ENCODE measurements at regions not wholly inside any gene's neighbourhood (a gene's known extent, or its start where the extent isn't known, plus 50 kb on each side); places are given as distances from the start of the nearest gene placed in this dataset.
"Not testable (repeated sequence)": the region's sequence is repeated elsewhere in the genome, so short reads cannot be mapped to it uniquely, and the experiment has no call there.

GRCh38 chr16:48681520-48681919 lies 71.5 kb upstream of the N4BP1 start:
- DNase-seq (ENCODE audit: low spot score): peak; percentile 8
- TF ChIP-seq, protein P1, sequence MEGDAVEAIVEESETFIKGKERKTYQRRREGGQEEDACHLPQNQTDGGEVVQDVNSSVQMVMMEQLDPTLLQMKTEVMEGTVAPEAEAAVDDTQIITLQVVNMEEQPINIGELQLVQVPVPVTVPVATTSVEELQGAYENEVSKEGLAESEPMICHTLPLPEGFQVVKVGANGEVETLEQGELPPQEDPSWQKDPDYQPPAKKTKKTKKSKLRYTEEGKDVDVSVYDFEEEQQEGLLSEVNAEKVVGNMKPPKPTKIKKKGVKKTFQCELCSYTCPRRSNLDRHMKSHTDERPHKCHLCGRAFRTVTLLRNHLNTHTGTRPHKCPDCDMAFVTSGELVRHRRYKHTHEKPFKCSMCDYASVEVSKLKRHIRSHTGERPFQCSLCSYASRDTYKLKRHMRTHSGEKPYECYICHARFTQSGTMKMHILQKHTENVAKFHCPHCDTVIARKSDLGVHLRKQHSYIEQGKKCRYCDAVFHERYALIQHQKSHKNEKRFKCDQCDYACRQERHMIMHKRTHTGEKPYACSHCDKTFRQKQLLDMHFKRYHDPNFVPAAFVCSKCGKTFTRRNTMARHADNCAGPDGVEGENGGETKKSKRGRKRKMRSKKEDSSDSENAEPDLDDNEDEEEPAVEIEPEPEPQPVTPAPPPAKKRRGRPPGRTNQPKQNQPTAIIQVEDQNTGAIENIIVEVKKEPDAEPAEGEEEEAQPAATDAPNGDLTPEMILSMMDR (conservative IDR thresholded peaks at IDR 0.05; ENCODE audit: low read depth): no peak
- POLR2A ChIA-PET (ENCODE audit: low non-redundant PET): no interaction called here
- H3K27ac ChIP-seq: no peak overlapping the region
- CTCF ChIA-PET: interaction anchor here (0.6 kb wide), 1 partner anchor 1855 kb away, joined by 3 read pairs; no protein-coding TSS in a partner anchor

GRCh38 chr16:48680881-48681280 lies 70.9 kb upstream of the N4BP1 start:
- H3K27ac ChIP-seq: no peak overlapping the region
- DNase-seq (ENCODE audit: low spot score): no peak
- TF ChIP-seq, protein P1 (conservative IDR thresholded peaks at IDR 0.05; ENCODE audit: low read depth): no peak
- POLR2A ChIA-PET (ENCODE audit: low non-redundant PET): no interaction called here
- CTCF ChIA-PET: no interaction called here

DNA sequence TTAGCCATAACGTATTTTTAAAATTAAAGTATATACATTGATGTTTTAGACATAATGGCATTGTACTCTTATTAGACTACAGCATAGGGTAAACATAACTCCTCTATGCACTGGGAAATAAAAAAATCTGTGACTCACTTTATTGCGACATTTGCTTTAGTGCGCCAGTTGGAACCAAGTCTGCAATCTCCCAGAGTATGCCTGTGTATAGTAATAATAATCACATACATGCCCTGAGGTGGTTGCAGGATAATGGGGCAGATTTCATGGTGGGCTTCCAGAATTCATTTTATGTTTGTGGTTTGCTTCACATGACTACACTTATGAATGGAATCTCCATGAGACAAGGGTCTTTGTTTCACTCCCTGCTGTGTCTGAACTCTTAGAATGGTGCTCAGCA lies 66.9 kb upstream of the N4BP1 start:
- peak; percentile 33 for DNase-seq (ENCODE audit: low spot score)
- ChIA-PET POLR2A (ENCODE audit: low non-redundant PET) (no interaction called here), CTCF (no interaction called here)
- TF ChIP-seq, protein P1 (conservative IDR thresholded peaks at IDR 0.05; ENCODE audit: low read depth): no peak
- no peak overlapping the region for H3K27ac ChIP-seq

GRCh38 chr16:48668184-48668583 lies 58.2 kb upstream of the N4BP1 start:
- CTCF ChIA-PET: interaction anchor here (0.6 kb wide), 1 partner anchor 46 kb away, joined by 3 read pairs; no protein-coding TSS in a partner anchor
- H3K27ac ChIP-seq; POLR2A ChIA-PET (ENCODE audit: low non-redundant PET); DNase-seq (ENCODE audit: low spot score): not testable (repeated sequence)

GRCh38 chr16:48659940-48660339 lies 50.0 kb upstream of the N4BP1 start:
- no peak for DNase-seq (ENCODE audit: low spot score)
- TF ChIP-seq, protein P1 (conservative IDR thresholded peaks at IDR 0.05; ENCODE audit: low read depth): no peak
- no peak overlapping the region for H3K27ac ChIP-seq
- ChIA-PET CTCF (interaction anchor here (0.7 kb wide), 1 partner anchor 606 kb away, joined by 4 read pairs; no protein-coding TSS in a partner anchor), POLR2A (ENCODE audit: low non-redundant PET) (no interaction called here)

Data from RWPE1 (cell line).